GM13976 (cell line): ENCODE measurements at regions not wholly inside any gene's neighbourhood (a gene's known extent, or its start where the extent isn't known, plus 50 kb on each side); places are given as distances from the start of the nearest gene placed in this dataset.

Experiments used
- DNase-seq: peaks from one replicate; pipeline ENCODE4 v3.0.0; 2012; ENCODE audit warnings: low spot score
- in situ Hi-C: fragments of 300-500 bp; cut with MboI; formaldehyde crosslinking; loops from one replicate; pipeline ENCODE4 v1.12.0; 2022; ENCODE audit warnings: low sequenced_read_pairs, mixed read lengths, inconsistent platforms; ENCODE audit not compliant: unreplicated experiment
- TF ChIP-seq, protein P1 (sequence below): IDR thresholded peaks from 2 replicates; pipeline ENCODE4 v1.5.1; 2012; ENCODE audit warnings: borderline replicate concordance, mild to moderate bottlenecking; ENCODE audit not compliant: insufficient read depth; ENCODE audit errors: extremely low read depth, missing control alignments, control extremely low read depth

DNA sequence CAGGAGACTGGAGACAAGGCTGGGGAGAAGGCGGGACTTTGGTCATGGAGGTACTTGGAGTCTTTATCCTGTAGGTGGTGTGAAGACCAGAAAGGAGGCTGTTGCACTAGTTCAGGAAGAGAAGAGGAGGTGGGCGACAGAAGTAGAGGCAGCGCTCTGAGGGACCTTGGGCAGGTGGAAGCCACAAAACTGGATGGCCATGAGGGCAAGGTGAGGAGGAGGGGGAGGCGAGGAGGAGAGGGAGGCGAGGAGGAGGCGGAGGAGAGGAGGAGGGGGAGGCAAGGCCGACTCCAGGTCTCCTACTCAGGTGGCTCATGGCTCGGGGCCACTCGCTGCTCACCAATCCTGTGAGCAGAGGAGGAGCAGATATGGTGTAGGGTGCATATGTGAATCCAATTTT is 125.6 kb downstream of the RPLP1 start:
- no peak for DNase-seq
- TF ChIP-seq, protein P1, sequence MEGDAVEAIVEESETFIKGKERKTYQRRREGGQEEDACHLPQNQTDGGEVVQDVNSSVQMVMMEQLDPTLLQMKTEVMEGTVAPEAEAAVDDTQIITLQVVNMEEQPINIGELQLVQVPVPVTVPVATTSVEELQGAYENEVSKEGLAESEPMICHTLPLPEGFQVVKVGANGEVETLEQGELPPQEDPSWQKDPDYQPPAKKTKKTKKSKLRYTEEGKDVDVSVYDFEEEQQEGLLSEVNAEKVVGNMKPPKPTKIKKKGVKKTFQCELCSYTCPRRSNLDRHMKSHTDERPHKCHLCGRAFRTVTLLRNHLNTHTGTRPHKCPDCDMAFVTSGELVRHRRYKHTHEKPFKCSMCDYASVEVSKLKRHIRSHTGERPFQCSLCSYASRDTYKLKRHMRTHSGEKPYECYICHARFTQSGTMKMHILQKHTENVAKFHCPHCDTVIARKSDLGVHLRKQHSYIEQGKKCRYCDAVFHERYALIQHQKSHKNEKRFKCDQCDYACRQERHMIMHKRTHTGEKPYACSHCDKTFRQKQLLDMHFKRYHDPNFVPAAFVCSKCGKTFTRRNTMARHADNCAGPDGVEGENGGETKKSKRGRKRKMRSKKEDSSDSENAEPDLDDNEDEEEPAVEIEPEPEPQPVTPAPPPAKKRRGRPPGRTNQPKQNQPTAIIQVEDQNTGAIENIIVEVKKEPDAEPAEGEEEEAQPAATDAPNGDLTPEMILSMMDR: no peak
- in situ Hi-C loops: no loop called here

DNA sequence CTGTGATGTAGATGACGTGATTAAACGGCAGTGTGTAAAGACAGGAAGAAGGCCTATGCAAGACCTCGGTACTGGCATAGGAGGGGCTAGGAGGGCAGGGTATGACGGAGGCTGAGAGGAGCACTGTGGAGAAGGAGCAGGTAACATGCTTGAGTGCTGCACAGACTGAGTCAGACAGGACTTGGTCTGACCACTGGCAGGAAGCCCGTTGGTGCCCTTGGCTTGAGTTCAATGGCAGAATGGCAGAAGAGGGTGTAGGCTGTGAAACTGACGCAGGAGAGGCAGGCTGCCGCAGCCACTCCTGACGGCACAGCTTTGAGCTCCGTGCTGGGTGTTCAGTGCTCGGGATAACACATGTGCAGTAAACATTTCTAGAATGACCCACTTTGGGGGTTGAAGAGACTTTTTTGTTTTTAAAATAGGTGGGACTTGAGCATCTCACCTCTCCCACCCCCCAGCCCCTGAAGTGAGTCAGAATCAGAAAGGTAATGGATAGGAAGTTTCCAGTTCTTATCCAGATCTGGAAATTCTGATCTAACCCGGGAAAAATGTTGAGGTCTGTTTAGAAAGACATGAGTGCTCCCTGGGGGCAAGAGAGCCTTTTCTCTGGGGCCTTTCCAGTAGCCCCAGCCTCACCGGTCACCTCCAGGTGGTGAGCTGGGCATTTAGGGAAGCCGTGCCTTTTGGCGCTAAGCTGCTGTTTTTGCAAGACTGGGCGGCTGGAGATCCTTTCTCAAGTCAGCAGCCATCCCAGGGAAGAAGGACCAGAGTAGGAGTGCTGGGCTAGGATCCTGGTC is 126.4 kb downstream of the RPLP1 start:
- in situ Hi-C loops: no loop called here
- TF ChIP-seq, protein P1: no peak

DNA sequence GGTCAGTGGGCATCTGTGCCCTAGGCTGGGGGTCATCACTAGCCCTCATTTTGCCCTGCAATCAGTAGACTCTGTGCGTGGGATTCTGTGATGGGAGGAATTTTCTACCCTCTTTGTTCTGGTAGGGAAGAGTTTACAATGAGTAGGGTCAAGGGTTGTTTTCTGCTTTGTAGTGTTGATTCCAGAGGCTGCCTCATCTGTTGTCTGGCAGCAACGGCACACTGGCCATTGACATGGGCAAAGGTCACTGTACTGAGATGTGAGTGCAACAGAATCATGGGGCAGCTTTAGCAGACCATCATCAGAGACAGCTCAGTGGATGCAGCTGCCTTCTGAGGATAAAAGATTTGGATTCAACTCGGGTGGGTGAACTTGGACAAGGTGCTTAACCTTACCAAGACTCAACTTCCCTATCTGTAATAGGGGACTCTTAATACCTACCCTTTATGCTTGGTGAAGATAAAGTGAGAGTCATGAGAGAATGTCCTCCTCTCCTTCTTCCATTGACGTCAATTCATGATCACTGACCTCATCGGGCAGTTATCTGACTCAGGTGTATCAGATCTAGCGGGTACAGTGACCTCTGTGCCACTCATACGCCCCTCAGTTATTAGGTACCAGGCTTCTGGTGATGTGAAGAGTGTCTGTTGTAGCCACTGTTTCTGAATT is 127.5 kb downstream of the RPLP1 start:
- no peak for DNase-seq
- in situ Hi-C loops: no loop called here
- TF ChIP-seq, protein P1: no peak

More for the DNA sequence above, 126.4 kb downstream of the RPLP1 start:
- DNase-seq: no peak

GRCh38 chr15:69583626-69584025 is 131.0 kb downstream of the RPLP1 start:
- DNase-seq: no peak
- TF ChIP-seq, protein P1: no peak
- in situ Hi-C loops: no loop called here

DNA sequence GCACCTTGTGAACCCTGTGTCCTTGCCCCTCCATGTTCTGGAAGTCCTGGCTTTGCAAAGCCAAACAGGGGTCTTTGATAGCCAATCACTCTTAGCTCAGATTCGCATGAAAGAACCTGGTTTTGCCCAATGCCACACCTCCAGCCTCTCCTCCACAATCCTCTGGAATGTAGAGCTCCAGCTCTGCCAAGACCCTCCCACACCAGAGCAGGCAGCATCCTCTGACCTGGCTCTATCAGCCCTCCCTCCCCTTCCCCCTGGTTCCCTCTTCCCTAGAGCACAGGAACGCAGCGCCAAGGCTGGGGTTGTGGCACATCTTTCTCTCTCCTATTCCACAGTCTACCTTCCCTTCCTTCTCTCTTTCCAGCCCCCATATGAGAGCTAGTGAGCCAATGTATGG is 133.3 kb downstream of the RPLP1 start:
- DNase-seq: no peak
- in situ Hi-C loops: no loop called here

GRCh38 chr15:69586721-69587120 is 134.1 kb downstream of the RPLP1 start:
- DNase-seq: no peak
- in situ Hi-C loops: no loop called here
- TF ChIP-seq, protein P1: no peak

More for the DNA sequence above, 133.3 kb downstream of the RPLP1 start:
- TF ChIP-seq, protein P1: no peak
